ENCODE measurements at regions not wholly inside any gene's neighbourhood (a gene's known extent, or its start where the extent isn't known, plus 50 kb on each side); places are given as distances from the start of the nearest gene placed in this dataset.
"Not testable (repeated sequence)": the region's sequence is repeated elsewhere in the genome, so short reads cannot be mapped to it uniquely, and the experiment has no call there.

- no peak for DNase-seq (ENCODE audit: low read depth in 2 of 2)
These were observed 680.7 kb upstream of the BOD1L1 start for GRCh38 chr4:14308229-14308651.

- no peak for DNase-seq (ENCODE audit: low read depth in 2 of 2)
These were observed 681.9 kb upstream of the BOD1L1 start for GRCh38 chr4:14309431-14309830.

GRCh38 chr4:14313757-14314156, 686.2 kb upstream of the BOD1L1 start:
- no peak for DNase-seq (ENCODE audit: low read depth in 2 of 2)

- no peak for DNase-seq (ENCODE audit: low read depth in 2 of 2)
These were observed 687.2 kb upstream of the CPEB2 start for GRCh38 chr4:14315129-14315528.

- no peak for DNase-seq (ENCODE audit: low read depth in 2 of 2)
These were observed 684.9 kb upstream of the CPEB2 start for GRCh38 chr4:14317351-14317750.

- no peak for DNase-seq (ENCODE audit: low read depth in 2 of 2)
These were observed 683.6 kb upstream of the CPEB2 start for GRCh38 chr4:14318671-14319070.

GRCh38 chr4:14321723-14322122, 680.6 kb upstream of the CPEB2 start:
- no peak for DNase-seq (ENCODE audit: low read depth in 2 of 2)

- DNase-seq (ENCODE audit: low read depth in 2 of 2): no peak
These were observed 679.1 kb upstream of the CPEB2 start for GRCh38 chr4:14323191-14323590.

- no peak for DNase-seq (ENCODE audit: low read depth in 2 of 2)
These were observed 673.1 kb upstream of the CPEB2 start for GRCh38 chr4:14329228-14329627.

- no peak for DNase-seq (ENCODE audit: low read depth in 2 of 2)
These were observed 668.7 kb upstream of the CPEB2 start for GRCh38 chr4:14333616-14334015.

GRCh38 chr4:14334166-14334565, 668.1 kb upstream of the CPEB2 start:
- DNase-seq (ENCODE audit: low read depth in 2 of 2): no peak

GRCh38 chr4:14335872-14336271, 666.4 kb upstream of the CPEB2 start:
- DNase-seq (ENCODE audit: low read depth in 2 of 2): no peak

GRCh38 chr4:14336656-14337055, 665.6 kb upstream of the CPEB2 start:
- no peak for DNase-seq (ENCODE audit: low read depth in 2 of 2)

- DNase-seq (ENCODE audit: low read depth in 2 of 2): no peak
These were observed 664.2 kb upstream of the CPEB2 start for GRCh38 chr4:14337892-14338584.

- no peak for DNase-seq (ENCODE audit: low read depth in 2 of 2)
These were observed 663.6 kb upstream of the CPEB2 start for GRCh38 chr4:14338585-14339265.

GRCh38 chr4:14339715-14340114, 662.6 kb upstream of the CPEB2 start:
- no peak for DNase-seq (ENCODE audit: low read depth in 2 of 2)

GRCh38 chr4:14340321-14340720, 662.0 kb upstream of the CPEB2 start:
- no peak for DNase-seq (ENCODE audit: low read depth in 2 of 2)

- DNase-seq (ENCODE audit: low read depth in 2 of 2): no peak
These were observed 658.3 kb upstream of the CPEB2 start for GRCh38 chr4:14343961-14344360.

- DNase-seq (ENCODE audit: low read depth in 2 of 2): no peak
These were observed 656.9 kb upstream of the CPEB2 start for GRCh38 chr4:14345356-14345775.

GRCh38 chr4:14347526-14347925, 654.8 kb upstream of the CPEB2 start:
- no peak for DNase-seq (ENCODE audit: low read depth in 2 of 2)

GRCh38 chr4:14348506-14348905, 653.8 kb upstream of the CPEB2 start:
- DNase-seq (ENCODE audit: low read depth in 2 of 2): no peak

- DNase-seq (ENCODE audit: low read depth in 2 of 2): not testable (repeated sequence)
These were observed 643.6 kb upstream of the CPEB2 start for GRCh38 chr4:14358544-14359160.

- DNase-seq (ENCODE audit: low read depth in 2 of 2): no peak
These were observed 642.3 kb upstream of the CPEB2 start for GRCh38 chr4:14359991-14360390.

All from stimulated activated CD4-positive, alpha-beta T cell treated with anti-CD3 and anti-CD28 coated beads, Interleukin-1b, Interleukin-23, amount 100 ng/mL, for 1 hour (primary cell).